Activated CD4-positive, CD25-positive, alpha-beta regulatory T cell treated with anti-CD3 and anti-CD28 coated beads, Interleukin-2, amount 50 U/mL, for 16 hours (primary cell): ENCODE measurements at regions not wholly inside any gene's neighbourhood (a gene's known extent, or its start where the extent isn't known, plus 50 kb on each side); places are given as distances from the start of the nearest gene placed in this dataset.
"Not testable (repeated sequence)": the region's sequence is repeated elsewhere in the genome, so short reads cannot be mapped to it uniquely, and the experiment has no call there.

ENCODE experiments used
- DNase-seq: peaks from one replicate; pipeline ENCODE4 v3.0.0-alpha.2; 2020; ENCODE audit warnings: low read depth, low spot score

DNA sequence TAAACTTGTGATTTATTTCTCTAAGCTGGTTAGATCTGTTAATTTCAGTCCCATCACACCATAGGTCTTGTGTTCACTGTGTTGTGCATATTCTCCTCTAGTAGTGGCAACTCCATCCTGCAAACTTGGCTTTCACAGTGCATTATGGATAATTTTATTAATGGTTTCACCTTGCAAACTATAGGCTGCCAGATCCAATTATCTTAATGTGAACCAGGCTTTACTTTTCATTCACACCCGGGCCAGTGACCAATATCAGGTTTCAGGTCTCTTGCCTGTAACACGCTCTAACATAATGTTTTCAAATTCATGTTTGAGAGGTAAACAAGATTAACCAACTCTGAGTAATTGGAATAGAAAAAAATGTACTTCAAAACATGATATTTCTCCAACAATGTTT, 1293.0 kb downstream of the REEP3 start:
- DNase-seq = no peak

DNA sequence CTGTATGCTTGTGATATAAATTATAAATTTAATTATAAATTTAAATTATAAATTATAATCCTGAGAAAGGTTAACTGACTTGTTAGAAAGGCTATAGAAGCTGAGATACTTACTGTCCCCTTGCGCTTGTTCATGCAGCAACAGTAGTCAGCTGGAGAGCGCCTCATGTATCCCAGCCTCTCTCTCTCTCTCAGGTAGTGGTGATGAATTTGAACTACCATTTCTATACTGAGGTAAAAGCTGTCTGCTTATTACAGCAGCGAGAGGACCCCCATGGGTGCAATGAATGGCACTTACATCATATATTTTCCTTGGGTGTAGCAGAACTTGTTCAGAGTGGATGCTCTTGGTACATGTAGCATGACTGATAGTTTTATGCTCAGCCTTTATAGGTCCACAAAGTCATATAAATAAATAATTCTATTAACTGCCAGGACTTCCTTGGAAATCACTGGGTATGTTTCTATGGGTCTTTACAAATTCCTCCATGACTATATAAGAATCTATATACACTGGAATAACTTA, 1308.7 kb downstream of the REEP3 start:
- DNase-seq = no peak

DNA sequence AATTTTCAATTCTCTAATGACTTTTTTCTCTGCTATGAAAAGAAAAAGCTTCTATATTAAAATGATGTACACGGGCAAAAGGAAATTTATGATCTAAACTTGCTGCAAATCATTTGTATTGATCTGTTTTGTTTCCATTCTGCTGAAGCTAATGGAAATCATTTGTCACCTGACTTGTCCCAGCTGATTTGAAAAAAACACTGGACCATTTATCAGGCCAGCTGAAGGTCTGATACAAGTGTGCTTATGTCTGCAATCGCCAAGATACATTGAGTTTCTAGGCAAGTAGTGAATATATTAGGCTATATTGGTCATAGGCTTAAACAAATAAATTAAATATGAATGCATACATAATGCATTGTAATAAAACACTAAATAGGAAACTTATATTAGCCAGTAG, 1309.7 kb downstream of the REEP3 start:
- no peak for DNase-seq

DNA sequence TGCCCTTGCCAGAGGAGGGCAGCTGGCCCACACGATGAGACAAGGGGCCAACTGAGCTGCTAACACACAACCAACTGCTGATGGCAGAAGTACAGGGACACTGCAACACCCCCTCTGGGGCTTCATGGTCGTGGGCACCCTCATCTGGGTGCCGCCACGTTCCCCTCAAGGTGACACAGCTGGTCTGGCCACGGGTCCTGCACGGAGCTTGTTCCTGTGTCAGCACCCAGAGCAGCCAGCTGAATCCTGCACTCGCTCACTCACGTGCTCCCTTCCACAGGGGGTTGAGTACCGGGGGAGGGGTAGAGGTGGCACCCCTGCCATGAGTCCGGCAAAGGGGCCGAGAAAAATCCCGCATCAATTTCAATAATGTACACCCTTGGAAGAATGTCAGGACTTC, 1319.1 kb downstream of the REEP3 start:
- no peak for DNase-seq

DNA sequence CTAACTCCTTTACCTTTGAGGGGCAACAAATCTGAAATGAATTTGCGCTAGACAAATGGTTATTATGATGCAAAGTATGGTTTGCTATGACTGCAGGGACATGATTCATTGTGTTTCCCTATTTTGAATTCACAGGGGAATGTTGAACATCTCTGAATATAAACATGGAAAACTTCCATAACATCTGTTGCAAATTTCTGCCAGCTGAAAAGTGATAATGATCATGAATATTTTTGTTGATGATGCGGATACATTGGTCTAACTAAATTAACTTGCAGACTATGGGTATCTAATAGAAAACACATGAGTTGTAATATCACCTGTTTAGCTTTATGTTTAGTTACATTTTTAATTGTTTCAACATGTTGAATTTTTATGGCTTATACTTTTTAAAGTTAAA, 1325.5 kb downstream of the REEP3 start:
- DNase-seq = no peak

DNA sequence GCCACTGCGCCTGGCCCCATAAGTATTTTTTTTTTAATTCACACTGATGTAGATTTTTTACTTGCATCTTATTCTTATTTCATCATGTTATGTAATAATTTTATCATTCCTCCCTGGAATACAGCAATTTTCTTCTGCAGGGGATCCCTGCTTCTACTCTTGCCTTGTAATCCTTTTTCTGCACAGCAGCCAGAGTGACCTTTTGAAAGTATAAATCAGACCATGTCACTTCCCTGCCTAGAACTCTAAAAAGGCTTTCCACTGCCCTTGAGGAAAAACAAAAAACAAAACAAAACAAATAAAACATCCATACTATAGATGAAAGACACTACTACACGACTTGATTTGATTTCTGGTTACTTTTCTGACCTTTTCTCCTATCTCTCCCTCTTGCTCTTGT, 1334.7 kb downstream of the REEP3 start:
- DNase-seq = no peak

DNA sequence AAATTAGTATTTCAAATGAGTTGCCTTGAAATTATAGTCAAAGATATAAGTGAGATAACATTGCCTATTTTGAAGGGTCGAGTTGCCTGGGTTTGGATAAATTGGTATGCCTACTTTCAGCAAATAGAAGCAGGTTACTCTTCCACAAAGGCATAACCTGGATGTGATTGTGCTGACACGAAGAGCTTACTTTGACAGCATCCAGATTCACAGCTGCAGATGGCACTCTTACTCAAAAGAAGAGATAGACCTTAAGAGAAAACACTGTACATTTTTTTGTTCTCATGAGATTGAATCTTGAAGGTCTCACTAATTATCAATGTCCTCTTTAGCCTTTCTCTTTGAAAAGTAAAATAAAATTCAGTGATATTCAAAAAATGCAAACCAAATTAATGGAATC, 1338.7 kb downstream of the REEP3 start:
- no peak for DNase-seq

DNA sequence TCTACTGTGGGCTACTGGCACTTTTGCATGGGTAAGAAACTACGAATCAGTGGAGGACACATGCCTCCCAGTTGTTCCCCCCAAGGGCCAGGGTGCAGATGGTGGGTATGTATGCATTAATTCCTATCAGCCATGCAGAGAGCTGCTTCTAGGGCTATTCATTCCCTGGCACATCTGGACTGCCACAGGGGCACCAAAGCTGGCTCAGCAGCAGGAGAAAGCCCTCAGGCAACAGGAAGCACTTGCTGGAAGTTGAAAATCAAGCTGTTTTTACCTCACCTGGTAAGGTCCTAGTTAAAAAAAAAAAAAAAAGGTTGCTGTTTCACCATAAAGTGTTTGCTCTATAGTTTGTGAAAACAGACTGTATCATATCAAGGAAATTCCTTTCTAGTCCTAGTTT, 1342.6 kb downstream of the REEP3 start:
- DNase-seq = no peak

DNA sequence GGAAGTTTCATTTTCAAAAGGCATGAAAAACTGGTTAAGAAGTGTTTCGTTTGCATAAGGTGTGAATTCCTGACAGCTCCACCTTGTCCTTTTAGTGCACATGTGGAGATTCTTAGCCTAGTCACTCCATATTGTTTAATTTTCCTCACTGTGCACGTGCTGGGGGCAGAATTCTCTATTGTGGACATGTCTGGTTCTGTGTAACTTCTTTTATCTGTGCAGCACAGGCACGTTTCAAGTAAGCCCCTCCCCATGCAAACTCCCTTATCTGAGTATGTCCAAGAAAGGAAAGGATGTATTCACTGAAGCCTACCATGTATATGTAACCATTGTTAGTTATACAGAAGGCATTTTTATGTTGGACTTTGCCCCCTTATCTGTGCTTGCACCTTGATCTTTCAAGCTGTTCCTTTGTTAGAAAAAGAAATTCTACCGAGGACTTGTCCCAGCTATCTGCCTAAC, 1346.3 kb downstream of the REEP3 start:
- no peak for DNase-seq

DNA sequence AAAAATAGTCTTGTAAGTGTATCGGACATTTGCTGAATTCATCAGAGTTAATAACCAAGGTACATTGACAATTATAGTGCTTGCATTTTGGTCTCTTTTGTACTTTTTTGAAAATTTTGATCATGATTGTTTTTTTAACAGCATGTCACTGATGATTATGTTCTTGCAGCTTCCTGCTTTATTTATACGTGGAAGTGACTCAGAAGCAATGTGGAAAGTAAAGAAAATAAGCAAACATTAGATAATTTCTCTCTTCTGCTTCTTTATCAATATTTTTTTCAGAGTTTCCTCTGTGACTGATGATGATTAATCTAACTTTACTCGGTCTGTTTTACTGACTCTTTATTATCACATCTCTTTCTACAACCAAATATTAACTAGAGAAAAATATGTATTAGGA, 1351.9 kb downstream of the REEP3 start:
- DNase-seq = no peak

DNA sequence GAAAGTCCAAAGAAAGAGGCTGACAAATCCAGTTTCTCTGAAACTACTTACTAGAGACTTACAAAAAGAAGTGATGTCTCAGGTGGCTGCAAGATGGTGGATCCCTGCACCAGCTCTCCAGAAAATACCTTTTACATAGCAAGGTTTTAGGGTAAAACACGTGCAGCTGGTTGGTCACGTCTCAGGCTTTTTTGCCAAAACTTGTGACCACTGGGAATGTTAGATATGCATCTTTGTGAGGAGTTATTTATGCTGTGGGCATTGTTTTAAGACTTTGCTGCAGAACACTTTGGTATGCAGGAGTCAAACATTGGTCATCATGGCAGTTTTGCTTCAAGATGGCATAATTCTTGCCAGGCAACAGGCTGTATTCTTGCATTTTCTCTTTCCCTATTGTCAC, 1352.8 kb downstream of the REEP3 start:
- no peak for DNase-seq

DNA sequence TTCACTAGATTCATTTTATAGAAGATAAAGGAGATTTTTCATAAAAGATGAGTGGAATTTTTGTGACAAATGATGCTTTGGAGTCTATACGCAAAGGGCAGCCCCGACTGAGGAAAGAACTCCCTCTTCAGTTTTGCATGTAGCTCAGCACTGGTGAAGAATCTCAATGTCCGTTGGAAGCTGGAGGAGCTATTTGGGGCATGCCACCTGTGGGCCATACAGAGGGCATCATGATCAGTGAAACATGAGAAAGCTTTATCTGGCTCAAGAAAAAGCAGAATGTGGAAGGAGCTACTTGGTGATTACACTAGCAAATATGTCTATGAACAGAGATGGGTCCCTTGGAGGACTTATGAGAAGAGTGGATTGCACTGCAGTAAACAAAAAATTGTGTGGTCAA, 1359.3 kb downstream of the REEP3 start:
- no peak for DNase-seq

DNA sequence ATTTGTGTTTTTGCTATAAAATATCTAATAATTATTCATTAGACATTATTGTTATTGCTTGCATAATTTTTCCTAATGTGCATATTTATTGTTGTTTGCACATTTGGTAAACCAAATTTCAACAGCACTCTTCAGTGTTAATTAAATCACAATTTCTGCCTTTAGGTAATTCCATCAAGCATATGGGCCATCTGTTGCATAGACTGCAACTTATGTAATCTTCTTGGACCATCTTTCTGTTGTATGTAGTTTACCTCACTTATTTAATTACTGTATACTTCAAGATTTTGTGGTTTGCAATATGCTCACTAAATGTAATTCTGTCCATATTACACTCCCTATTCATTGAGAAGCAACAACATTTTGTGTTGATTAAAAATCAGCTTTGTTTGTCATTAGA, 1360.1 kb downstream of the REEP3 start:
- no peak for DNase-seq

DNA sequence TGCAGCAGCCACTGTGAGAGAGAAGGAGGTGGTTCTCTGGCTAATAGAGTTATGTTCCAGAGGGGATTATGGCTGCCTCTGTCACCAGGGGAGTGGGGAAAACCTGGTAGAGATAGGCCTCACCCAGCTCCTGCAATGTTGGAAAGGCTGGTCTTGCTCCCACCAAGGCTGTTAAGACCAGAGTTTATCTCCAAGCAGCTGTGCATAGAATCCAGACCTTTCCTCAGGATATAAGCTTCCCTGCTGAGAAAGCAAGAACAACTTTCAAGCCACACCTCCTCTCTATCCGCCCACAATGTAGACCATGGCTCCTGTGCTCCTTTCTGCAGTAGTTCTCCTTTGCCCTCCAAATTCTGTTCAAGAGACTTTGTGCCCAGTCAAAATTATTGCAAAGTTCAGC, 1375.4 kb downstream of the REEP3 start:
- DNase-seq = no peak

DNA sequence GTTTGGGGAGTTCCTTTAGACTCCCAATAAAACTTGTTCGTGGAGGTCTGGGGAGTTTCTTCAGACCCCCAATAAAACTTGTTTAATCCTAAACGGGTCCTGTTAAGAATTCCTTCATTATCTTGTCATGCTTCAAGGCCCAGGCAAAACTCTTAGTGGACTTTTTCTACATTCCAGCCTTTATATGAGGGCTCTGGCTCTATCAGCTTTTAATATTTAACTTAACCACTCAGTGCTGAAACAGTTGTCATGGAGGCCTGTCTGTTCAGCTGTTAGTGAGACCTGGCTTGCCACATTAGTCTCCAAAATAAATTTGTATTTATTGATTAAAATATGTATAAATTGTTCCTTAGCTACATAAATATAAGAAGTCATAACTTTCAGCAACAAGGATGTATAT, 1385.1 kb downstream of the REEP3 start:
- not testable (repeated sequence) for DNase-seq

DNA sequence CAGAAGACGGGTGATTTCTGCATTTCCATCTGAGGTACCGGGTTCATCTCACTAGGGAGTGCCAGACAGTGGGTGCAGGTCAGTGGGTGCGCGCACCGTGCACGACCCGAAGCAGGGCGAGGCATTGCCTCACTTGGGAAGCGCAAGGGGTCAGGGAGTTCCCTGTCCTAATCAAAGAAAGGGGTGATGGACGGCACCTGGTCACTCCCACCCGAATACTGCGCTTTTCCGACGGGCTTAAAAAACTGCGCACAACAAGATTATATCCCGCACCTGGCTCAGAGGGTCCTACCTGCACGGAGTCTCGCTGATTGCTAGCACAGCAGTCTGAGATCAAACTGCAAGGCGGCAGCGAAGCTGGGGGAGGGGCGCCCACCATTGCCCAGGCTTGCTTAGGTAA, 1403.1 kb downstream of the REEP3 start:
- DNase-seq = not testable (repeated sequence)

DNA sequence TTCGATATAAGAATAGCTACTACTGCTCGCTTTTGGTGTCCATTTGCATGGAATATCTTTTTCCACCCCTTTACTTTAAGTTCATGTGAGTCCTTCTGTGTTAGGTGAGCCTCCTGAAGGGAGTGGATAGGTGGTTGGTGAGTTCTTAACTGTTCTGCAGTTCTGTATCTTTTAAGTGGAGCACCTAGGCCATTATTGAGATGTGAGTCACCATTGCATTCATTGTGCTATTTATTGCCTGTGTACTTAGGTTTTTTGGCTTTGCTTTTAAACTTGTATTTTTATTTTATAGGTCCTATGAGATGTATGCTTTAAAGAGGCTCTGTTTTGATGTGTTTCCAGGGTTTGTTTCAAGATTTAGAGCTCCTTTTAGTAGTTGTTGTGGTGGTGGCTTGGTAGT, 1430.8 kb downstream of the REEP3 start:
- DNase-seq = no peak

DNA sequence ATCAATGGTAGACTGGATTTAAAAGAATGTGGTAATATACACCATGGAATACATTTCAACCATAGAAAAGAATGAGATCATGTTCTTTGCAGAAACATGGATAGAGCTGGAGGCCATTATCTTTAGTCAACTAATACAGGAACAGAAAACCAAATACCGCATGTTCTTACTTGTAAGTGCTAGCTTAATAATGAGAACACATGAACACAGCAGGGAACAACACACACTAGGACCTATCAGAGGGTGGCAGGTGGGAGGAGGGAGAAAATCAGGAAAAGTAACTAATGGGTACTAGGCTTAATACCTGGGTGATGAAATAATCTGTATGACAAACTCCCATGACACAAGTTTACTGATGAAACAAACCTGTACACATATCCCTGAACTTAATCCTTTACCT, 1435.2 kb downstream of the REEP3 start:
- DNase-seq = no peak

DNA sequence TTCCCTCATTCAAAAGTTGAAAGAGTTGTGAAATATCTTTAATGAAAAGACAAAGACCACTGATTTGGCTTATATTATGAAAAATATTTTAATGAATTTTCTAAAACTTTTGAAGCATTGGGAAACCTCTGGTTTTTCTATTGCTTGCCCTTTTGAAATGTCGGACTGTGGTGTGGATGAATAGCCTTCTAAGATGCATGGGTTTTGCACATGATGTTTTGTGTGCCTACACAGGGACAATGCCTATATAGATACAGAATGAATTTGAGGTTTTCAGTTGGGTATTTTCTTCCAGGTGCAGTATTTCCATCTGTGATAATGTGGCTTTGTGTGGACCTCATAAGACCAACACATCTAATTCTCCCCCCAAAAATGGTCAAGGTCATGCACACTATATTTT, 1437.9 kb downstream of the REEP3 start:
- DNase-seq = no peak

DNA sequence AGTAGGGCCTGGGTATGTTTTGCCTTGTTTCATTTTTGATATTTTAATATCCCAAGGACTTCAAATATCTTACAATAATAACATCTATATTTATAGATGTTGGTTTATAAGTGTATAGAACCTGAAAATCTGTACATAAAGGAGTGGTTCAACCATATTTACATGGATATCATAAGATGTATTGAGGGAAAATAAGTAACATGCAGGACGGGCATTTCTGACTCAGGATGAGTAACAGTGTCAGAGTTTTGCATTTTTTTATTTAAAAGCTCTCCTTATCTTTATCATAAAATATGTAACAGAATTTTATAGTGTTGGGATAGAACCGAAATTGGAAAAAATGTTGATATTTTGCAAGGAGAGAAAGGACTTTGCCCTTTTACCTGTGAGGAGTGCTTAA, 1438.7 kb downstream of the REEP3 start:
- DNase-seq = no peak

DNA sequence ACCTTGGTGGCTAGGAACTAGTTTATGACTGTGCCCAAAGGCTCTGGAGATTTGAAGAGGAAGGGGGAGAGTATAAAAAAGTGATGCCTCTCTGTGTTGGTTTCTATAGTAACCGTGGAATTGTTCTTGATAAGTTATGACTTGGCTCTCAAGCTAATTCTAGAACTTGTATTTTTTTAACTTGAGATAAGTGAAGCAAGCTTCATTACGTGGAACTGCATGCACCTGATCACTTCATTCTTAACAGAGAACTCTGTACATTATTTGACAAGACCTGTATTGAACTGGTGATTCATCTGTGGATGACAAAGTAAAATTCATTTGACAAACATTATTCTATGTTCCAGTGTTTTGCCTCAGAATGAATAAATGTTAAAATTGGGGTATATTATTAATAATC, 1452.2 kb downstream of the REEP3 start:
- no peak for DNase-seq

DNA sequence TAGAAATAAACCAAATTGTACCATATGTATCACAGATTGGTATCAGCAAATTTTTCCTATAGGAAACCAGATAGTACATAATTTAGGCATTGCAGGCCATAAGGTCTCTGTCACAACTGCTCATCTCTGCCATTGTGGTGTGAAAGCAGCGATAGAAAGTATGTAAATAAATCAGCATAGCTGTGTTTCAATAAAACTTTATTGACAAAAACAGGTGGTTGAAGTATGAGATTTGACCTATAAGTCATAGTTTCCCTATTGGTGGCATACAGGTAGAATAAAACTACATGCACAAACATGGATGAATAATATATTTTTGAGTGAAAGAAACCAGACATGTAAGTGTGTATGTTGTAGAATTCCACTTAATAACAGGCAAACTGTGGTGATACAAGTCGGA, 1454.9 kb downstream of the REEP3 start:
- no peak for DNase-seq

DNA sequence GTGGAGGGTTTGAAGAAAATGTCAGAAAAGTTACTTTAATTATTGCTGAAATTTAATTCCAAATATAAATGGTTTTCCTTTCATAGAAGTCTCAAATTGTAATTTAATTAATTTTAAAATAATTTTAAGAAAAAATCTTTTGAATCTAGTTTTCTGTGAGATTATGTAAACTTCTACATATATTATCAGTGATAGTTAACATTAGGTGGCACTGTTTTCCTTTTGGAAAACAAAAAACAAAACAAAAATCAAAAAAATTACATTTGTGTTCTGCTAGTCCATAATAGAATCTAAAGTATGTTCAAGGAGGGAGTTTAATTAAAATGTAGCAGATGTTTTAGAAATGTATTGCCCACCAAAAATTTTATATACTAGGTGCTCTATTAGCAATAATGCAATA, 1456.7 kb downstream of the REEP3 start:
- no peak for DNase-seq

DNA sequence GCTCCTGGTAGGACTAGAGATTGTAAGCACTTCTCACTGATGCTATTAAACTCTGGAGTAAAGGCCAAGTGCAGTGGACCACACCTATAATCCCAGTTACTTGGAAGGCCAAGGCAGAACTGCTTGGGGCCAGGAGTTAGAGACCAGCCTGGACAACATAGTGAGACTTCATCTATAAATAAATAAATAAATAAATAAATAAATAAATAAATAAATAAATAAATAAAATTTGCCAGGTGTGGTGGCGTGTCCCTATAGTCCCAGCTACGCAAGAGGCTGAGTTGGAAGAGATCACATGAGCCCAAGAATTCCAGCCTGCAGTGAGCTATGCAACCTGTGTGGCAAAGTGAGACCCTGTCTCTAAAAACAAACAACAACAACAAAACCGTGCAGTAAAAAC, 1475.7 kb downstream of the REEP3 start:
- DNase-seq = no peak

DNA sequence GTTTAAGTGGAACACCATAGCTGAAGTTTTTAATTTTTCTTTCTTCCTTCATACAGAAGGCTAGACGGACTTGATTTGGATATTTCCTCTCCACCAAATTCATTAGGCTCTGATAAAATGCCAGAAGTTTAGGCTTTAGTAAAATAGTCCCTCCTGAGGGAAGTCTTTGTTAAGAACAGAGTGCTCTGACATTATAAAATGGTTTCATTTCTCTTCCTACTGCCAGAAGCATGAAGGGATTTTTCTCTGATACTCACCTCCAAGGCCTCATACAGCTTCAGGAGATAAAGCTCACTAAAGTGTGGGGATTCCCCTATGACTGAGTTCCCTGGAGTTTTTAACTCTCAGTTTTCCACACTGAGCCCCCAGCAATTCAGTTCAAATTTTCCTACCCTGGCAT, 1489.6 kb downstream of the REEP3 start:
- DNase-seq = no peak
